SJCRH30 (cell line): ENCODE measurements at regions not wholly inside any gene's neighbourhood (a gene's known extent, or its start where the extent isn't known, plus 50 kb on each side); places are given as distances from the start of the nearest gene placed in this dataset.

Source experiments
- DNase-seq, 2 experiments: peaks; one replicate each; pipeline ENCODE4 v3.0.0-alpha.2; 2015 to 2020
- H3K27ac ChIP-seq: fragments of 250-450 bp; sonication (Bioruptor Pico); 2 replicates; pipeline ENCODE4 v1.5.1; 2020; ENCODE audit warnings: mild to moderate bottlenecking, moderate library complexity
- H3K27me3 ChIP-seq: fragments of 250-450 bp; sonication (Bioruptor Pico); 2 replicates; pipeline ENCODE4 v1.5.1; 2020; ENCODE audit warnings: mild to moderate bottlenecking, moderate library complexity
- H3K36me3 ChIP-seq: fragments of 250-450 bp; sonication (Bioruptor Pico); 2 replicates; pipeline ENCODE4 v1.5.1; 2020; ENCODE audit warnings: mild to moderate bottlenecking, moderate library complexity
- H3K4me1 ChIP-seq: fragments of 250-450 bp; sonication (Bioruptor Pico); 2 replicates; pipeline ENCODE4 v1.5.1; 2020; ENCODE audit warnings: mild to moderate bottlenecking, moderate library complexity
- H3K4me3 ChIP-seq: fragments of 250-450 bp; sonication (Bioruptor Pico); 2 replicates; pipeline ENCODE4 v1.5.1; 2020; ENCODE audit warnings: mild to moderate bottlenecking, moderate library complexity
- H3K9me3 ChIP-seq: fragments of 250-450 bp; sonication (Bioruptor Pico); replicated peaks from 2 replicates; pipeline ENCODE4 v1.5.1; 2020; ENCODE audit warnings: mild to moderate bottlenecking, moderate library complexity

DNA sequence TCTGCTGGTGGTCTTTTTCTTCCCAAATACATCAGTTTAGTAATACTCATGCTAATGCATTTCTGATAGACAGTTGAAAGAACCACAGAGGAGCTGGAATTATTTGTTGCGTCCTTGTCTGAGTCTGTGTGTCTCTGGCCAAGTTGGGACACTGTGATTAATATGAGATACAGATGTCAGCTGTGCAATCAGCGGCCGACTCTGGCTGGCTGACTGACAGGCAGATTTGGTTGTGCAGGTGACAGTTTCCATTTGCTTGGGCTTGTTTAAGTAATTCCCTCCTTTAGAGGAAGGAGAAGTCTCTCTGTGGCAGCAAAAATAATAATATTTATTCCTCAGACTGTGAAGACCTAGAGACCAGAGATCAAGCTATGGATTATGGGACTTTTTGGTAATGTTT, 176.2 kb upstream of the CHRM2 start:
- H3K9me3 ChIP-seq: no peaks in the 10 kb centered on the region
- no peak overlapping the region for H3K4me3 ChIP-seq
- DNase-seq: no peak
- no peak overlapping the region for H3K27ac ChIP-seq
- H3K27me3 ChIP-seq: no peaks in the 10 kb centered on the region; the same call in 1 of the 2 replicates
- no peaks in the 10 kb centered on the region for H3K4me1 ChIP-seq
- H3K36me3 ChIP-seq: no peaks in the 10 kb centered on the region

DNA sequence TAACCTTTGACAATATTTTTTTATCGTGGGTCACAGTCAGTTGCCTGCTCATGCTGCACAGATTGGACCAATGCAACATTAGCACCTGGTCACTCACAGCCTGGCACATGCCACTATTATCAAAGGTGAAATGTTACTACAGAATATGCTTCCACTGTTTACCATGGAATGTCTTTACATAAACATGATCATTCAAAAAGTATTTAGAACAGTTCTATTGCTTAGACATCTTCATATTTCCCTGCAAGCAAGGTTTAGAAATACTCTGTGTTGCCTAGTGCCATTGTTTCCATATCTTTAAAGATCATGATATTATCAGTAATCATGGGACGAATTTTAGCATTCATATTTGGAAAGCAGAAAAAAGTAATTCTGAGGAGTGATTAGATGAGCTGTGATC, 179.9 kb upstream of the CHRM2 start:
- no peak for DNase-seq
- Histone ChIP-seq H3K27me3 (no peaks in the 10 kb centered on the region; the same call in 1 of the 2 replicates), H3K36me3 (no peaks in the 10 kb centered on the region), H3K9me3 (no peaks in the 10 kb centered on the region), H3K4me1 (no peaks in the 10 kb centered on the region), H3K4me3 (no peak overlapping the region), H3K27ac (no peak overlapping the region)

- no peaks in the 10 kb centered on the region for H3K36me3 ChIP-seq
- H3K27ac ChIP-seq: no peak overlapping the region
- no peak overlapping the region for H3K4me3 ChIP-seq
- no peaks in the 10 kb centered on the region for H3K9me3 ChIP-seq
- no peaks in the 10 kb centered on the region; the same call in 1 of the 2 replicates for H3K27me3 ChIP-seq
- no peaks in the 10 kb centered on the region for H3K4me1 ChIP-seq
- DNase-seq: peak; percentile 23 to 63
Observed at GRCh38 chr7:136687693-136688322, 180.6 kb upstream of the CHRM2 start.

DNA sequence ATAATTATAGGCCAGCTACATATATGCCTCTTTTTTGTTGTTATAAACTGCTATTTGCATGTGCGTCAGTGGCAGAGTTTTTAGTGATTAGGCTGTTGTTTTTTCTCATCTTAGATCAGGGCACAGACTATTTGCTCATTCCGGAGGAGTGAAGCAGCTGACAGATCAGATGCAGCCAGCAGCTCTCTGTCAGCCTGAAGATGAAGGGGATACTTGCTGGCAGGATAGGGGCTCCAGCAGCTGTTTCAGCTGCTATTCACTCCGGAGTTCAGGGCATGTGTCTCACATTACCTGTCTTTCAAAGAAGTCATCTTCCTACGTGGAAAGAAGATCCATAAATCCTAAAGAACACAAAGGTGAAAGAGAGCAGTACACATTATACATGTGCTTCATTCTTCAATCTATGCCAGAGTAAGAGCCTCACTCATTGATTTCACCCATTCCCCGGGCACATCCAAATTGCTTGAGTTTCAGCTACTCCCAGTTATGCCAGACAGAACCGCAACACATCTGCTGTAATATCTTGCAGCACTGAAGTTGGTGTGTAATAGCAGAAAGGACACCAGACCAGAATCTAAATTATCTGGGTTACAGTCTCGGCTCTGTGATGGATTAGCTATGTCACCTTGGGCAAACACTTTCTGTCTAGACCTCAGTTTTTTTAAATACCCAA, 182.8 kb upstream of the CHRM2 start:
- H3K4me3 ChIP-seq: no peak overlapping the region
- H3K27ac ChIP-seq: no peak overlapping the region
- H3K4me1 ChIP-seq: no peaks in the 10 kb centered on the region
- no peaks in the 10 kb centered on the region for H3K36me3 ChIP-seq
- H3K9me3 ChIP-seq: no peaks in the 10 kb centered on the region
- no peaks in the 10 kb centered on the region; the same call in 1 of the 2 replicates for H3K27me3 ChIP-seq
- DNase-seq: peak in 1 of 2 experiments; percentile 41

DNA sequence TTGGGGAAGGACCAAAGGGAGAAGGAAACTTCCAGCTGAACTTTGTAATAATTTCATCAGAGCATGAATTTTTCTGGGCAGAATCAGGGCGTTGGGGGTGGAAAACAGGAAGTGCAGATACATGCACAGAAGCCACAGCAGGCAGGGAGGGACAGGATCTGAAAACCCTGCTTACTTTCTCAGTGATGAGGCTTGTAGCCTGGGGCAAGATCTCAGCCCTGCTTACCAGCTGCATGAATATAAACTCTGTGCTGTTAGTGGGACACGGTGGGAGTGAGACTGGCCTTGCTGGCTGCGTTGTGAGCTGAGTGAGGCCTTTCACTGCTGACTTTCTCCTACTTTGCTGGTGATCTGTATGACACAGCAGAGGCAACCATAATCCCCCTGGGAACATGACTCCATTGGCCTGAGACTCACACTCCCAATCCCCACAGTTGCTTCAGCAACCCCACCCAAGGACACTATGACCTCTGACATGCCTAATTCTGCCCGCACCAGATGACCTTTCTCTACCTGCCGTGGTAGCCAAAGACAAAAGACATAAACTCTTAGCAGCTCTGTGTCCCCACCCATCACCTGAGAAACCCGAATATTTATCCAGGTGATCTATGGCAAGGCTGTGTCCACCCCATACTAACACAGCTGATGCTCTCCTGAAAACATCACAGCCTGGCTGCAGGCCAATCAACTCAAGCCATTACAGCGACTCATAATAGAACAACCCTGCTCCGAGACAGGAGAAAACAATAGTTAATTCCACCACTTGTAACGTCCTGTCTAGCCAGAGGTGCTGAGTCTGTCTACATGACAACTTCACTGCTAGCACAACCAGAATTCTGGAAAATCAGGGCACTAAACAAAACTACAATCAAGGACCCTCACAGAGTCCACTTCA, 190.7 kb upstream of the CHRM2 start:
- Histone ChIP-seq H3K36me3 (no peaks in the 10 kb centered on the region), H3K27ac (no peak overlapping the region), H3K4me3 (no peak overlapping the region), H3K4me1 (no peaks in the 10 kb centered on the region), H3K27me3 (no peaks in the 10 kb centered on the region), H3K9me3 (no peaks in the 10 kb centered on the region)
- peak; percentile 36 to 47 for DNase-seq

DNA sequence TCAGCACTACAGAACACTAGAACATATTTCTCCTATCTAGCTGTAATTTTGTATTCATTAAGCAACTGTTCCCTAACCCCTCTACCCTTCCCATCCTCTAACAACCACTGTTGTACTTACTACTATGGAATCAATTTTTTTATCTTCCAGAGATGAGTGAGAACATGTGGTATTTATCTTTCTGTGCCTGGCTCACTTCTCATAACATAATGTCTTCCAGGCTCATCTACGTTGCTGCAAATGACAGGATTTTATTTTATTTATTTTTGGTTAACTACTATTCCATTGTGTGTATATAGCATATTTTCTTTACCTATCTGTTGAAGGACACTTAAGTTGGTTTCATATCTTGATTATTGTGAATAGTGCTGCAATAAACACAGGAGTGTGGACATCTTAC, 200.9 kb upstream of the CHRM2 start:
- no peak for DNase-seq
- no peak overlapping the region for H3K27ac ChIP-seq
- no peaks in the 10 kb centered on the region; the same call in 1 of the 2 replicates for H3K27me3 ChIP-seq
- H3K9me3 ChIP-seq: no peaks in the 10 kb centered on the region
- no peaks in the 10 kb centered on the region for H3K36me3 ChIP-seq
- H3K4me1 ChIP-seq: no peaks in the 10 kb centered on the region
- no peak overlapping the region for H3K4me3 ChIP-seq

- Histone ChIP-seq H3K27ac (no peak overlapping the region), H3K4me3 (no peak overlapping the region)
- no peak for DNase-seq
Observed at GRCh38 chr7:136665878-136666509, 202.5 kb upstream of the CHRM2 start.

GRCh38 chr7:136664537-136664936, 203.9 kb upstream of the CHRM2 start:
- no peaks in the 10 kb centered on the region for H3K9me3 ChIP-seq
- DNase-seq: no peak
- H3K27me3 ChIP-seq: no peaks in the 10 kb centered on the region; the same call in 1 of the 2 replicates
- H3K4me1 ChIP-seq: no peaks in the 10 kb centered on the region
- H3K27ac ChIP-seq: no peak overlapping the region
- no peaks in the 10 kb centered on the region for H3K36me3 ChIP-seq
- no peak overlapping the region for H3K4me3 ChIP-seq

More at GRCh38 chr7:136665878-136666509, 202.5 kb upstream of the CHRM2 start:
- Histone ChIP-seq H3K27me3 (no peaks in the 10 kb centered on the region; the same call in 1 of the 2 replicates), H3K9me3 (no peaks in the 10 kb centered on the region), H3K36me3 (no peaks in the 10 kb centered on the region), H3K4me1 (no peaks in the 10 kb centered on the region)

DNA sequence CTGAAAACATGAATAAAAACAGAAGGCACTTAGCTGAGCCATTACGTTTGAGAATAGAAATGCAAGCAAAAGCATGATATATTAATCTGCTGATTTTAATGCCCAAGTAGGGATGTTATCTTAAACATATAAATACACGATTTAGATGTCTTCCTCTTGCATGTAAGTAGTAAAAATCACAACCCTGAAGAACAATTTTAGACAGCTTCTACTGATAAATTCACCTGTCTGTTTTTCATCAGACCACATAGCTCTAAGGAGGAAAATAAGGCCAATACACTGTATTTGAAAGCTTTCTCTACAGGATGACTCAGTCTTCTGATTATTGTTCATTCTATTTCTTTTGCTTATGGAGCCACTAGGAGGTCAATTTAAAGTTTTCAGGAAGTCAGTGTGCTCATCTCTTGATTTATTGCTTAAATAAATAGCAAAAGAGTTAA, 210.9 kb upstream of the CHRM2 start:
- no peaks in the 10 kb centered on the region for H3K27me3 ChIP-seq
- DNase-seq: no peak
- no peak overlapping the region for H3K4me3 ChIP-seq
- no peaks in the 10 kb centered on the region for H3K4me1 ChIP-seq
- no peaks in the 10 kb centered on the region for H3K36me3 ChIP-seq
- H3K27ac ChIP-seq: no peak overlapping the region
- H3K9me3 ChIP-seq: no peaks in the 10 kb centered on the region

DNA sequence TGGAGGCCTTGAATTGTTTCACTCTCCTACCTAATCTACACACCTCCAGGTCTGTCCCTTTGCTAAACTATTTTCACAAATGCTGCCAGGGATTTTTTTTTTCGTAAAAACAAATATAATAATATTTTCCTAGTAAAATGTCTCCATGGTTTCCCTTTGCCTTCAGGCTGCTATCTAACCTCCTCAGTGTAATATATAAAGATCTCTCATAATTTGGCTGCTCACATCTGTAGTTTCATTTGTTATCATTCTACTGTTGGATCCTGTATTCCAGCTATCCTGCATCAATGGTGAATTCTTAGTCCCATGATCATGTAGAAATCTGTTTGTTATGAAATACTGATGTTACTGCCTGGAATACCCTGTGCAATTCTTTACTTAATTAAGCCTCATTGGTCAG, 211.9 kb upstream of the CHRM2 start:
- Histone ChIP-seq H3K9me3 (no peaks in the 10 kb centered on the region), H3K27ac (no peak overlapping the region), H3K4me1 (no peaks in the 10 kb centered on the region), H3K4me3 (no peak overlapping the region), H3K27me3 (no peaks in the 10 kb centered on the region), H3K36me3 (no peaks in the 10 kb centered on the region)
- DNase-seq: no peak

DNA sequence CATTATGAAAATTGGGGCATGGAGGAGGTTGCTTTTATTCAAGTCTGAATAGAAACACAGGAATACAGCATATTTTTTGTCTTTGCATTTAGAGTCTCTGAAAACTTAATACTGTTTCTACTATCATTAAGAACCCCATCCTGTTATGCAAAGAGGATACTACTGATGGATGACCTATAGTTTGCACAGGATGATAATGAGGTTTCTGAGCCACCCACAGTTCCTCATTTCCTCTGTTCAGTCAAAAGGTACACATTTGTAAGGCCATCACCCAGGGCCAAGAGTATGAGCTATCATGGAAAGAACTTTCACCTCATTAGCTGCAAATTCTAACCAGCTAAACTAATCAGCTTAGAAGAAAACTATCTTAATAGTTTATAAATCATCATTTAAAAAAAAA, 213.0 kb upstream of the CHRM2 start:
- Histone ChIP-seq H3K36me3 (no peaks in the 10 kb centered on the region), H3K27ac (no peak overlapping the region), H3K4me3 (no peak overlapping the region), H3K27me3 (no peaks in the 10 kb centered on the region), H3K4me1 (no peaks in the 10 kb centered on the region), H3K9me3 (no peaks in the 10 kb centered on the region)
- no peak for DNase-seq

DNA sequence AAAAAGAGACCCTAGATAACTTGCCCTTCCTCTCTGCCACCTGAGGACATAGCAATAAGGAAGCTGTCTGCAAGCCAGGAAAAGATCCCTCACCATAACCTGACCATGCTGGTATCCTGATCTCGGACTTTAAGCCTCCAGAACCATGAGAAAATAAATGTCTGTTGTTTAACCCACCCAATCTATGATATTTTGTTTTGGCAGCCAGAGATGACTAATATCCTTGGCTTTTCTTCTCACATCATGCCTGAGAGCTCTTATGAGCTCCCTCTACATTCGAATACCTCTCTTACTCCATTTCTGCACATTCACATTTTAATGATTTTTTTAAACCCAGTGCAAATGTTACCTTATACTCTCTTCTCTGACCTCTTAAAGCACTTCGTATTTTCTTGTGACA, 214.0 kb upstream of the CHRM2 start:
- no peak overlapping the region for H3K4me3 ChIP-seq
- DNase-seq: no peak
- no peaks in the 10 kb centered on the region for H3K27me3 ChIP-seq
- no peaks in the 10 kb centered on the region for H3K4me1 ChIP-seq
- H3K36me3 ChIP-seq: no peaks in the 10 kb centered on the region
- H3K27ac ChIP-seq: no peak overlapping the region
- H3K9me3 ChIP-seq: no peaks in the 10 kb centered on the region

- no peak for DNase-seq
- Histone ChIP-seq H3K27ac (no peak overlapping the region), H3K27me3 (no peaks in the 10 kb centered on the region)
Observed at GRCh38 chr7:136652635-136653370, 215.6 kb upstream of the CHRM2 start.

DNA sequence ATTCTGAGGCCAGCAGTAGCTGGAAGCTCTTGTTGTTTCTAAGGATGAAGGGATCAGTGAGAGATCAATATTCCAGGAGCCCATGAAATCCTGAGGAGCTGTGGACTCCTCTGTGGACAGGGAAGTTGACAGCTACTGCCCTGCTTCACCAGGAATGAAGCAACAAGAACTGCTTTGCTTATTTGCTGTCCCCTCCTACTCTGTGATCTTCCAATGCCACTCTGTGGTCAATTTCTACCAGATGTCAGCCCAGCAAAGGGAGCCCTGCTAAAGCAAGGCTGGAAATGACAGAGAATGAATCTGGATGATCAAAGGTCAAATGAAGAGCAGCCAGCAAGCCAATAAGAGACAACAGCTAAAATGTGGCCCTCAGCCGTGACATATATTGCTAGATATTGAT, 227.5 kb upstream of the CHRM2 start:
- Histone ChIP-seq H3K4me3 (no peak overlapping the region), H3K27me3 (peaks cover 4% of the 10 kb centered on the region; the same call in 1 of the 2 replicates), H3K36me3 (no peaks in the 10 kb centered on the region), H3K4me1 (no peaks in the 10 kb centered on the region), H3K9me3 (no peaks in the 10 kb centered on the region), H3K27ac (no peak overlapping the region)
- DNase-seq: no peak

More at GRCh38 chr7:136652635-136653370, 215.6 kb upstream of the CHRM2 start:
- H3K36me3 ChIP-seq: no peaks in the 10 kb centered on the region
- no peak overlapping the region for H3K4me3 ChIP-seq
- H3K4me1 ChIP-seq: no peaks in the 10 kb centered on the region
- no peaks in the 10 kb centered on the region for H3K9me3 ChIP-seq
